ENCODE measurements at regions not wholly inside any gene's neighbourhood (a gene's known extent, or its start where the extent isn't known, plus 50 kb on each side); places are given as distances from the start of the nearest gene placed in this dataset.

DNA sequence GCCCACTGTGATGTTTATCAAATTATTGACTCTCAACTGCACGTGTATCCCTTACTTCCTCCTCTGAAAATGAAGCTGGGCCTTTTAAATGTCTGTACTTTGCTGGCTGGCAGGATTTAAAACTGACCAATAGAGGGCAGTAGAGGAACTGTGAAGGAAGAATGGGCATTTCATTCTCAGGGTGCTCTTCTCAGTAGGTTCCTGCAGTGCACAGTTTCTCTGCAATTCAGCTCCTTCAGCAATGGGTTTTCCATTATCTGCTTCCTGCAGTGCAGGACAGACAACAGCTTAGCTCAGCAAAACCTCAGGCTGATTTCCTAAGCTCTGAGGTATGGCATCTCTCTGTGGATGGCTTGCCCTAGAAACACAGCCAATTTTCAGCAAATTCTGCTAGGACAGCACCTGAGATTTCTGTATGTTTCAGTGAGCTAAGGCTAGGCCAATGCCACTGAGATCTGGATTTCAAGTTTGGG, 298.4 kb upstream of the PRDM9 start:
- no peaks in the 10 kb centered on the region for H3K4me1 ChIP-seq
- H3K9me3 ChIP-seq = no peaks in the 10 kb centered on the region
- DNase-seq (no peak), ATAC-seq (peak; percentile 77)
- no peaks in the 10 kb centered on the region for H3K27me3 ChIP-seq
- no peaks in the 10 kb centered on the region for H3K36me3 ChIP-seq
- intact Hi-C loops (cut with DNase I) = no loop called here
- H3K4me3 ChIP-seq = no peak overlapping the region
- no peak overlapping the region for H3K27ac ChIP-seq
- peak; percentile 65 for TF ChIP-seq CTCF (IDR thresholded peaks at IDR 0.05)

DNA sequence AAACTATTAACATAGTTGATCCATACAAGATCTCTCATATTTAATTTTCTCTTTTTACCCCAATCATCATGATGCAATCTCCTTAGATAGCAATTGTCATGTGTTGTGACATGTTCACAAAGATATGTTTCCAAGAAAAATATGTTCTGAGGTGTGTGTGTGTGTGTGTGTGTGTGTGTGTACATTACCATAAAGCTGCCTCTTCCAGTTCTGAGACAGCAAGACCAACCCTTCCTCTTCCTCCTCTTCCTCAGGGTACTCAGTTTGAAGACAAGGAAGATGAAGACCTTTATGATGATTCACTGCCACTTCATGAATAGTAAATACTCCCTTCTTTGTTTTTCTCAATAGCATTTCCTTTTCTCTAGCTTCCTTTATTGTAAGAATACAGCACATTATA, 303.3 kb upstream of the PRDM9 start:
- no peaks in the 10 kb centered on the region for H3K4me1 ChIP-seq
- no peak for ATAC-seq

GRCh38 chr5:23169660-23170416, 316.7 kb upstream of the CDH12 start:
- H3K9me3 ChIP-seq = no peaks in the 10 kb centered on the region
- intact Hi-C loops (cut with DNase I) = no loop called here
- ATAC-seq (no peak), DNase-seq (no peak)
- H3K36me3 ChIP-seq = no peaks in the 10 kb centered on the region
- no peak overlapping the region for H3K27ac ChIP-seq
- no peaks in the 10 kb centered on the region for H3K4me1 ChIP-seq
- no peak for TF ChIP-seq CTCF (IDR thresholded peaks at IDR 0.05)
- no peaks in the 10 kb centered on the region for H3K27me3 ChIP-seq
- H3K4me3 ChIP-seq = no peak overlapping the region

More for the DNA sequence above, 303.3 kb upstream of the PRDM9 start:
- DNase-seq = no peak
- Histone ChIP-seq H3K27ac (no peak overlapping the region), H3K4me3 (no peak overlapping the region), H3K27me3 (no peaks in the 10 kb centered on the region), H3K36me3 (no peaks in the 10 kb centered on the region), H3K9me3 (no peaks in the 10 kb centered on the region)
- intact Hi-C loops (cut with DNase I) = no loop called here
- TF ChIP-seq CTCF (IDR thresholded peaks at IDR 0.05) = no peak

GRCh38 chr5:23164971-23165370, 311.8 kb upstream of the CDH12 start:
- no peak overlapping the region for H3K27ac ChIP-seq

DNA sequence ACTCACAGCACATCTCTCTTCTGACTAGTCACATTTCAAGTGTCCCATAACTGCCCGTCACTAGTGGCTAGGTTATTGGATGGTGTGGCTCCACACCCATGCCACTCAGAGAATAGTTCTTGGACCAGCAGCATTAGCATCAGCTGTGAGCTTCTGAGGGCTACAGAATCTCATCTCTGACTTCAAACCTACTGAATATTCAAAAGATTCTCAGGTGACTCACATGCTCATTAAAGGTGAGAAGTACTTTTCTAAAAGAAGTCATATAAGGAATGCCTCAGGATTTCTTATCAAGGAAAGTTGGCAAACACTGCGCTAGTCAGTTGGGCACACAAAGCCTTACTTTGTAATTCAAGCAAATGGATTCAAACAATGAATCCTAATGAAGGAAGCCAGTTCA, 305.0 kb upstream of the CDH12 start:
- Histone ChIP-seq H3K27me3 (no peaks in the 10 kb centered on the region), H3K36me3 (no peaks in the 10 kb centered on the region), H3K4me1 (no peaks in the 10 kb centered on the region), H3K4me3 (no peak overlapping the region), H3K27ac (no peak overlapping the region), H3K9me3 (no peaks in the 10 kb centered on the region)
- no peak for ATAC-seq
- DNase-seq = no peak
- intact Hi-C loops (cut with DNase I) = no loop called here
- TF ChIP-seq CTCF (IDR thresholded peaks at IDR 0.05) = no peak

More at GRCh38 chr5:23164971-23165370, 311.8 kb upstream of the CDH12 start:
- no peak for DNase-seq
- TF ChIP-seq CTCF (IDR thresholded peaks at IDR 0.05) = no peak
- no peaks in the 10 kb centered on the region for H3K27me3 ChIP-seq
- no peaks in the 10 kb centered on the region for H3K4me1 ChIP-seq
- no peak overlapping the region for H3K4me3 ChIP-seq
- no peaks in the 10 kb centered on the region for H3K9me3 ChIP-seq
- no peak for ATAC-seq
- no peaks in the 10 kb centered on the region for H3K36me3 ChIP-seq
- intact Hi-C loops (cut with DNase I) = no loop called here
